SK-N-SH treated with all-trans-retinoic acid at 6 μM for 48 hours (cell line): ENCODE measurements at regions not wholly inside any gene's neighbourhood (a gene's known extent, or its start where the extent isn't known, plus 50 kb on each side); places are given as distances from the start of the nearest gene placed in this dataset.

ENCODE experiments used
- ARNTL ChIP-seq: fragments of 450-650 bp; formaldehyde crosslinking; IDR thresholded peaks from 2 replicates; pipeline ENCODE4 v1.5.0; 2020; ENCODE audit warnings: low read depth, mild to moderate bottlenecking, moderate library complexity, borderline replicate concordance
- CREB5 ChIP-seq: fragments of 250-450 bp; sonication (Bioruptor Pico); IDR thresholded peaks from 2 replicates; pipeline ENCODE4 v1.5.1; 2020; ENCODE audit warnings: low read depth, mild to moderate bottlenecking, moderate library complexity
- CSDC2 ChIP-seq: fragments of 250-450 bp; sonication (Bioruptor Pico); IDR thresholded peaks from 2 replicates; pipeline ENCODE4 v1.5.0; 2020; ENCODE audit warnings: mild to moderate bottlenecking, moderate library complexity
- ISL1 ChIP-seq: fragments of 250-450 bp; sonication (Bioruptor Pico); IDR thresholded peaks from 2 replicates; pipeline ENCODE4 v2.1.2; 2022; ENCODE audit warnings: mild to moderate bottlenecking, moderate library complexity
- OSR1 ChIP-seq: fragments of 250-450 bp; sonication (Bioruptor Pico); IDR thresholded peaks from 2 replicates; pipeline ENCODE4 v1.8.0; 2022; ENCODE audit warnings: moderate library complexity, mild to moderate bottlenecking, inconsistent platforms
- PATZ1 ChIP-seq: fragments of 250-450 bp; sonication (Bioruptor Pico); IDR thresholded peaks from 2 replicates; pipeline ENCODE4 v1.8.0; 2020; ENCODE audit warnings: mild to moderate bottlenecking, moderate library complexity, borderline replicate concordance
- RARB ChIP-seq: fragments of 250-450 bp; sonication (Bioruptor Pico); IDR thresholded peaks from 2 replicates; pipeline ENCODE4 v1.8.0; 2021; ENCODE audit warnings: mild to moderate bottlenecking, moderate library complexity
- TOX ChIP-seq: fragments of 250-450 bp; sonication (Bioruptor Pico); IDR thresholded peaks from 2 replicates; pipeline ENCODE4 v1.8.0; 2021; ENCODE audit warnings: mild to moderate bottlenecking, moderate library complexity, borderline replicate concordance
- ZFP3 ChIP-seq: fragments of 250-450 bp; sonication (Bioruptor Pico); IDR thresholded peaks from 2 replicates; pipeline ENCODE4 v1.5.0; 2020; ENCODE audit warnings: mild to moderate bottlenecking, moderate library complexity
- ZFP30 ChIP-seq: fragments of 450-650 bp; formaldehyde crosslinking; IDR thresholded peaks from 2 replicates; pipeline ENCODE4 v1.5.0; 2022; ENCODE audit warnings: mild to moderate bottlenecking, moderate library complexity

GRCh38 chr5:162573758-162574157, 506.2 kb downstream of the GABRG2 start:
- TF ChIP-seq OSR1 (CRISPR knock-in tag) (no peak), PATZ1 (CRISPR knock-in tag) (no peak), ZFP30 (no peak), TOX (no peak), CSDC2 (CRISPR knock-in tag) (no peak), ZFP3 (CRISPR knock-in tag) (no peak), CREB5 (CRISPR knock-in tag) (no peak), ISL1 (CRISPR knock-in tag) (no peak), RARB (CRISPR knock-in tag) (no peak), ARNTL (CRISPR knock-in tag) (no peak)
